Hematopoietic multipotent progenitor cell (in vitro differentiated cells): ENCODE measurements at regions not wholly inside any gene's neighbourhood (a gene's known extent, or its start where the extent isn't known, plus 50 kb on each side); places are given as distances from the start of the nearest gene placed in this dataset.

ENCODE experiments used
- DNase-seq, 3 donors: peaks; one replicate each; pipeline ENCODE4 v3.0.0-alpha.2; 2011 to 2015; ENCODE audit warnings: low read depth in 2 of 3, low spot score in 2 of 3

GRCh38 chr13:63081400-63082014, 1665.9 kb upstream of the PCDH20 start:
- DNase-seq = no peak

GRCh38 chr13:63075126-63075525, 1659.5 kb upstream of the PCDH20 start:
- no peak for DNase-seq

GRCh38 chr13:63050287-63050686, 1634.6 kb upstream of the PCDH20 start:
- DNase-seq = no peak

GRCh38 chr13:63048653-63049052, 1633.0 kb upstream of the PCDH20 start:
- DNase-seq = no peak

- no peak for DNase-seq
These were observed 1629.1 kb upstream of the PCDH20 start for GRCh38 chr13:63044589-63045313.

- no peak for DNase-seq
These were observed 1627.0 kb upstream of the PCDH20 start for GRCh38 chr13:63042686-63043085.

GRCh38 chr13:63041640-63042414, 1626.2 kb upstream of the PCDH20 start:
- no peak for DNase-seq

GRCh38 chr13:63026285-63026797, 1610.7 kb upstream of the PCDH20 start:
- no peak for DNase-seq

GRCh38 chr13:63025741-63026140, 1610.1 kb upstream of the PCDH20 start:
- DNase-seq = no peak

- DNase-seq = no peak
These were observed 1608.8 kb upstream of the PCDH20 start for GRCh38 chr13:63024458-63024857.

- DNase-seq = no peak
These were observed 1596.3 kb upstream of the PCDH20 start for GRCh38 chr13:63011996-63012395.

GRCh38 chr13:63010072-63010658, 1594.5 kb upstream of the PCDH20 start:
- no peak for DNase-seq

- no peak for DNase-seq
These were observed 1590.0 kb upstream of the PCDH20 start for GRCh38 chr13:63005625-63006024.

- peak in 2 of 3 donors; percentile 1 to 3 for DNase-seq
These were observed 1582.0 kb upstream of the PCDH20 start for GRCh38 chr13:62997696-62998095.

GRCh38 chr13:62997038-62997599, 1581.5 kb upstream of the PCDH20 start:
- peak in 2 of 3 donors; percentile 3 to 14 for DNase-seq

GRCh38 chr13:62973804-62974203, 1558.2 kb upstream of the PCDH20 start:
- no peak for DNase-seq

GRCh38 chr13:62964522-62964921, 1548.9 kb upstream of the PCDH20 start:
- no peak for DNase-seq

- no peak for DNase-seq
These were observed 1545.1 kb upstream of the PCDH20 start for GRCh38 chr13:62960723-62961122.

GRCh38 chr13:62933809-62934208, 1518.2 kb upstream of the PCDH20 start:
- DNase-seq = no peak

GRCh38 chr13:62932256-62932883, 1516.7 kb upstream of the PCDH20 start:
- no peak for DNase-seq
